ENCODE measurements at regions not wholly inside any gene's neighbourhood (a gene's known extent, or its start where the extent isn't known, plus 50 kb on each side); places are given as distances from the start of the nearest gene placed in this dataset.

- no peak for TF ChIP-seq PRDM15 (CRISPR knock-in tag; IDR thresholded peaks at IDR 0.05)
- no peak for TF ChIP-seq FOS (IDR thresholded peaks at IDR 0.05; ENCODE audit: borderline replicate concordance, extremely low read depth, insufficient read length)
- TF ChIP-seq NR2C1 (IDR thresholded peaks at IDR 0.05): no peak
- TF ChIP-seq RELA (IDR thresholded peaks at IDR 0.05; ENCODE audit: borderline replicate concordance, partially characterized antibody): no peak
- no peak for TF ChIP-seq NKRF (conservative IDR thresholded peaks at IDR 0.05)
- TF ChIP-seq ZBTB4 (CRISPR knock-in tag; IDR thresholded peaks at IDR 0.05): no peak
- TF ChIP-seq MLLT1 (IDR thresholded peaks at IDR 0.05): no peak
- TF ChIP-seq CEBPZ (IDR thresholded peaks at IDR 0.05; ENCODE audit: low read depth, low read length): no peak
- TF ChIP-seq EED (IDR thresholded peaks at IDR 0.05; ENCODE audit: low read depth): no peak
- peak; percentile 97 for TF ChIP-seq SPI1 (IDR thresholded peaks at IDR 0.05; ENCODE audit: borderline replicate concordance, insufficient read depth, low read depth, low read length)
- TF ChIP-seq MXI1 (IDR thresholded peaks at IDR 0.05; ENCODE audit: low read depth, low read length): no peak
- TF ChIP-seq ZZZ3 (IDR thresholded peaks at IDR 0.05; ENCODE audit: control insufficient read depth, insufficient read length, low read depth): no peak
- no peak for TF ChIP-seq SREBF2 (IDR thresholded peaks at IDR 0.05; ENCODE audit: low read length)
- TF ChIP-seq SMAD1 (IDR thresholded peaks at IDR 0.05; ENCODE audit: low read depth, partially characterized antibody): no peak
- TF ChIP-seq BHLHE40 (IDR thresholded peaks at IDR 0.05; ENCODE audit: borderline replicate concordance in 1 of 2, low read depth in 2 of 2, low read length in 1 of 2): no peak
Measured at GRCh38 chr9:89781838-89782540, 177.2 kb downstream of the GADD45G start (continued).
